ENCODE measurements at regions not wholly inside any gene's neighbourhood (a gene's known extent, or its start where the extent isn't known, plus 50 kb on each side); places are given as distances from the start of the nearest gene placed in this dataset.
A peak's percentile ranks its signal among the peaks of the same experiment; 100 is the strongest.

DNA sequence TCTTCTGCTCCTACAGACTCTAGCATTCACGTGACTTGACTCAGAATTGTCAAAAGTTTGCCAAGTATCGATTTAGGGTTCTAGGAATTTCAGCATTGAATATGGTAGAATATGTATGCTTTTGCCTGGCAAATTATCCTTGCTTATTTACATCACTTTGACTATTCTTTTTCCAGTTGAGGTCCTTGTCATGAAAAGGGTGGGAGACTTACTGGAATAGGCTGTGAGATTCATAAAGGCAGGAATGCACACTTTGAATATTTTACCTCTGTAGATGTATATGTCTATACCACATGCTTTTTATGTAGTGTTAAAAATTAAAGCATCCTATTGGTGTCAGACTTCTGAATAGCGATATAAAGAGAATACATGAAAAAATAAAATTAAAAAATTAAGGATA, 378.8 kb upstream of the RARB start:
- no peak overlapping the region for H3K27ac ChIP-seq
- no peak for TF ChIP-seq ZFX (IDR thresholded peaks at IDR 0.05)
- TF ChIP-seq, protein P1, sequence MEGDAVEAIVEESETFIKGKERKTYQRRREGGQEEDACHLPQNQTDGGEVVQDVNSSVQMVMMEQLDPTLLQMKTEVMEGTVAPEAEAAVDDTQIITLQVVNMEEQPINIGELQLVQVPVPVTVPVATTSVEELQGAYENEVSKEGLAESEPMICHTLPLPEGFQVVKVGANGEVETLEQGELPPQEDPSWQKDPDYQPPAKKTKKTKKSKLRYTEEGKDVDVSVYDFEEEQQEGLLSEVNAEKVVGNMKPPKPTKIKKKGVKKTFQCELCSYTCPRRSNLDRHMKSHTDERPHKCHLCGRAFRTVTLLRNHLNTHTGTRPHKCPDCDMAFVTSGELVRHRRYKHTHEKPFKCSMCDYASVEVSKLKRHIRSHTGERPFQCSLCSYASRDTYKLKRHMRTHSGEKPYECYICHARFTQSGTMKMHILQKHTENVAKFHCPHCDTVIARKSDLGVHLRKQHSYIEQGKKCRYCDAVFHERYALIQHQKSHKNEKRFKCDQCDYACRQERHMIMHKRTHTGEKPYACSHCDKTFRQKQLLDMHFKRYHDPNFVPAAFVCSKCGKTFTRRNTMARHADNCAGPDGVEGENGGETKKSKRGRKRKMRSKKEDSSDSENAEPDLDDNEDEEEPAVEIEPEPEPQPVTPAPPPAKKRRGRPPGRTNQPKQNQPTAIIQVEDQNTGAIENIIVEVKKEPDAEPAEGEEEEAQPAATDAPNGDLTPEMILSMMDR (conservative IDR thresholded peaks at IDR 0.05), result no peak

DNA sequence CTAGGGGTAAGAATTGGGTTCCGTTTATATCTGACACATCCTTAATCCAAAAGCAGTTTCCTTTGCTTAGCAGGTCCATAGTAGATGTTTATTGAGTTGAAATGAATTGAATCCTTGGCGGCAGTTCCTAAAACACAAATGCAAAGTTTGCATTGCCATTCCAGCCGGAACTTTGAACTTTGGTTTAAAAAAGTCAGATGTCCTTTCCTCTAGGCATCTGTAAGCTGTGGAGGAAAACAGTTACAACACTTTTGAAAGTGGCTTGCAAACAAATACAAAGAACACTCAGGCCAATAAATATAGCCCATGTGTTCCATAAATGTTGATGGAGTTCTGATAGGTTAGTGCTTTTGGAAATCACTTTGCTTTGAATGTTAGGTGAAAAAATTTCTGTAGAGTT, 374.7 kb upstream of the RARB start:
- no peak overlapping the region for H3K27ac ChIP-seq
- TF ChIP-seq, protein P1 (conservative IDR thresholded peaks at IDR 0.05), result no peak
- TF ChIP-seq ZFX (IDR thresholded peaks at IDR 0.05), result no peak

DNA sequence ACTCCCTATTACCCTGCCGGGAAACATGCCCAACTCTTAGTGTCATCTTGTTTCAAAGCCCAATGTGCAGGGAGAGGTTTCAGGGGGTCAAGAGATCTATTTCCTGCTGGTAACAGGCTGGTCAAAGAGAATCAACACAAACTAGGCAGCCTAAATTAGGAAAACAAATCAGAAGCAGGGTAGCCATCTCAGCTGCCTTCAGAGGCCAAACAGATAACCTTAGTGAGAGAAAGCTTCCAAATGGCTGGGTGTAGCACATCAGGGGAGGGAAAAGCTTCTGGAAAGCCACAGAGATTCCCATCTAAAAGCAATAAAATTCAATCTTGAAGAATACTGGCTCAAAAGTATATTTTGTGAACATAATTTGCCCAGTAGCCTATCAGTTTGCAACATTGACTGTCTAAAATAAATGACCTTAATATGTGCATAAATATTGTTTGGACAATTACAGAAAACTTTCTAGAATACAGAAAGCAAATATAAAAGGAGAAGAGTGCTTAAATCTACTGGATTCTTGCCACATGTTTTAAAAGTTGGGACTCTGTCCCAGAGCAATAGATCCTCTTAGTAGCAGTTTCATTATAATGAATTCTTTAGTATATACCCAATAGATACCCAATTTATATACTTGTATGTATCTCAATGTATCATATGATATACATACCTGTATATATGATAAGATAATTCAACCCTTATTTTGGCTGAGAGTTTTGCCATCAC, 371.9 kb upstream of the RARB start:
- H3K27ac ChIP-seq, result peak overlapping the region; percentile 27; the same call in 1 of the 2 replicates

DNA sequence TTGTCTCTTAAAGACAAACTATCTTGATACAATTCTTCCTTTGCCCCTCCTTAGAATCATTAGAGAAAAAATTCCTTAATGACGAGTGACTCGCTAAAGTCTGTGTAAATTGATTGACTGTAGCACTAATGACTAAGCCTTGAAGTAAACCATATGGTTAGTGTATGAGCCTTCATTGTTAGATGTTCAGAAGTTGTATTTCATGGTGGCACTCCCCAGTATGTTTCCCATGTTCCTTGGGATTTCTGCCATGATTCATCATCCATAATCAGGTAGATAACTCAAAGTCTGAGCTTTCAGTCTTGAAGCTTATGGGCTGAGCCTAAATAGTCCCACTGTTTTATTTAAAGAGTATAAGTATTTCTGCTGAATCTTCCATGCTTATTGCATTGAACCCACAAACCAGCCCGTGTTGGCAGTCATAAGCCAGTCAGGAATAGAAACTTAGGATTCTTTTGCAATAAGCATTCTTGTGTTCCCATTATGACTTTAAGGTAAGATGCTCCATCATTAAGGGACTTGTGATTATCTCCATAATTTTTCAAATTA, 371.2 kb upstream of the RARB start:
- TF ChIP-seq ZFX (IDR thresholded peaks at IDR 0.05), result no peak
- TF ChIP-seq, protein P1 (conservative IDR thresholded peaks at IDR 0.05), result no peak
- no peak overlapping the region for H3K27ac ChIP-seq

More for the DNA sequence above, 371.9 kb upstream of the RARB start:
- no peak for TF ChIP-seq ZFX (IDR thresholded peaks at IDR 0.05)
- TF ChIP-seq, protein P1 (conservative IDR thresholded peaks at IDR 0.05), result no peak

DNA sequence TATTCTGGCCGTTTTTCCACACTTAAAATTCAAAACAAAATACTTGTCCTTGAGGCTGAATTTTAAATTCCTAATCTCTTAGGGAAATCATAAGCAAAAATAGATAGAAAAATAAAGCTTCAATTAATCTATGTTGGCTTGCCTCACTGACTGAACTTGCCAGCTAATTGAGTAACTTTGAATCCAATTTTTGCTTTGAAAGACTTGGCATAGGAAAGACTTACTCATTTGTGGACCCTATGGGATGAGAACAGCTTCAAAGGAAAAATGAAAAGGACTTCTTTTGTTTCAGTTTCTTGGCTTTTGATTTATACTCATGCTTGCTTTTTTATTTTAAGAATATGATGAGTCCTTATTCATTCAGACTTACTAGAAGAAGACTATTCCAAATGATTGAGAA, 370.7 kb upstream of the RARB start:
- TF ChIP-seq, protein P1 (conservative IDR thresholded peaks at IDR 0.05), result no peak
- TF ChIP-seq ZFX (IDR thresholded peaks at IDR 0.05), result no peak
- H3K27ac ChIP-seq, result no peak overlapping the region

DNA sequence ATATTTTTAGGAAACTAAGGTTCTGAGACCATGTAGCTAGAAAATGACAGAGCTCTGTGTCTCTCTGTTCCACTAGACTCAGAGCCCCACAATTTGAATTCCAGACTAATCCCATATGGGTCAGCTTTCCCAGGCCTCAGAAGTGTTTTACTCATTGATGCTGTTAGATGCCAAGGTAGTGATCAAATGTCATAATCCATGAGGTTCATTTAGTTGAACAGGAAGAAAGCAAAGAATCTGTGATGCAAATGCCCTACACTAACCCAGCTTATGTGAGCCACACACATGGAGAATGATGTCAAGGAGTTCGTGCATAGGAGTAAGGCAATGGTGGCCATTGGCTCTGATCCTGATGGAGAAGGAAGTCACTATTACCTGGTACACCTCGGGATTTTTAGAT, 363.4 kb upstream of the RARB start:
- no peak overlapping the region for H3K27ac ChIP-seq
- TF ChIP-seq, protein P1 (conservative IDR thresholded peaks at IDR 0.05), result no peak
- no peak for TF ChIP-seq ZFX (IDR thresholded peaks at IDR 0.05)

DNA sequence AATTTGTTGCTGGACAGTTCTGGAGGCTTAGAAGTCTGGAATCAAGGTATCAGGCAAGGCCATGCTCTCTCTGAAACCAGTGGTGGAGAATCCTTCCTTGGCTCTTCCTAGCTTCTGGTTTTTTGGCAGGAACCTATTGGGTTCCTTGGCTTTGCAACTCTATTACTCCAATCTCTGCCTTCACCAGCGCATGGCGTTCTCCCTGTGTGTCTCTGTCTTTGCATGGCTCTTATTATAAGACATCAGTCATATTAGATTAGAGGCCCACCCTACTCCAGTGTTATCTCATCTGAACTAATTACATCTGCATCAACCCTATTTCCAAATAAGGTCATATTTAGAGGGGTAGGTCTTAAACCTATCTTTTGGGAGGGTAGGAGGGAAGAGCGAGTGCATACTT, 358.1 kb upstream of the RARB start:
- H3K27ac ChIP-seq, result no peak overlapping the region
- TF ChIP-seq ZFX (IDR thresholded peaks at IDR 0.05), result no peak
- TF ChIP-seq, protein P1 (conservative IDR thresholded peaks at IDR 0.05), result no peak

All from C4-2B (cell line).